ENCODE measurements at regions not wholly inside any gene's neighbourhood (a gene's known extent, or its start where the extent isn't known, plus 50 kb on each side); places are given as distances from the start of the nearest gene placed in this dataset.

- no peak for DNase-seq (ENCODE audit: low spot score)
Measured at GRCh38 chr18:56127322-56128099, 510.9 kb downstream of the TXNL1 start.

DNA sequence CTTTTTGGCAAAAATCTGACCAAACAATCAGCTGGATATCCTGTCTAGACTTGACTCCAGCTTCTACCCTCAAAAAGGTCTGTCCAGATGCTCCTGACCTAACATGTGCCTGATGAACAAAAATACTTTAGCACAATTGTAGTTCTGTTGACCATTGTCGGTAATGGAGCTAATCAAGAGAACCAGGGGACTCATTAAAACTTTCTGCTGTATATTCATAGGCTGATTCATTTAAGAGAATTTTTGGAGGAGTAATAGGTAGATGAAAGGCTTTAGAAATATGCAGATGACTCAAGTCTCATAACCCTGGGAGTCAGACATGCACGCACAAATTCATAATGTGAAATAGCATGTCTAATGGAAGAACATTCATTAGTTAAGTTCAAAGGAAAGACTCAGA, 514.2 kb downstream of the TXNL1 start:
- no peak for DNase-seq (ENCODE audit: low spot score)

DNA sequence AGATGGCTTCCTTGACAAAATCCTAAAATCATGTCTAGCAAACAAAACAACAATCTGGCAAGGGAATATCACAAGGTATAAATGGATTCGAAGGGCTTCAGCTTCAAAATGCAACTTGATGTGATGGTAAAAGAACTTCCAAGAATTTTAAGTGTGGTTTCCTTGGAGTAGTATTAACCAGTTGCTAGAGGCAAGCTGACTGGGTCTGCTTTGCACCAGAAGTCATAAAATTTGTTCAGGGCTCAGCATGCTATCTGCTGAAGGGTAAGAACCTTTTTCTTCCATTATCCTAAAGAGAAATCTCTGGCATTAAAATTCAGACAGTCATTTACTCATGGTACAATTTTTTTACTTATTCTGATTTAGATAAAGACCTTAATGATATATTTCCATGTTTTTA, 516.7 kb downstream of the TXNL1 start:
- DNase-seq (ENCODE audit: low spot score): no peak

DNA sequence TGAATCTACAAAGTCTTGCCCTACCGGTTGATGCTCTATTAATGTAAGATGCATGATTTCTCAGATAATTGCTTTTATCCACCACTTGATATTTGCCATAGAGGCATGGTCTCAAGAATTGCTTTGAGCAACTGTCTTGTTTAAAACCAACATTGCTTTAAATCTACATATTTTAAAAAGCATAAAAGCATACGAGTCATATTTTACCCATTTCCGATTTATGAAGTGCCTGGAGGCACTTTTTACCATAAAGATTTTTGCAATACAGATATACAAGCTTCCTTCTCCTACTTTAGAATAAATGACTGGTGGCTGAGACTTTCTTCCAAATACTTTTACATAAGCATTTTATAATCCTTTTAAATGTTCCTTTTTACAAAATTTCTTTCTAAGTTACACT, 517.6 kb downstream of the TXNL1 start:
- DNase-seq (ENCODE audit: low spot score): no peak

DNA sequence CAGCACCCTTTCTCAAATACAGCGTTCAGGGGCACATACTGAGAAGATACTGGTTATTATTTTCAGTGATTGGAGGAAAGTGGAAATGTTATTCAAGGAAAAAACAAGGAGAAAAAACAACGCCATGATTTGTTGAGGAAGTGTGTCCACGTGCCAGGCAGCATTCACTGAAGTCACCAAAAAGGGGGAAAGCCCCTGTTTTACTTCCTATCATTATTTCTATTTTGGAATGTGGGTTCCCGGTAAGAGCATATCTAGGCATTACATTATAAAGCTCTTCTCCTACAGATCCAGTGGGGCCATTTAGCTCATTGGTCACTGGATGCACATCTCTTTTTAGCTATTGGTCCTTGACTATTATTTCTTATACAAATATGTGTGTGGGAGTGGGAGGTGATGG, 518.7 kb downstream of the TXNL1 start:
- DNase-seq (ENCODE audit: low spot score): no peak

GRCh38 chr18:56118422-56118821, 520.0 kb downstream of the TXNL1 start:
- DNase-seq (ENCODE audit: low spot score): no peak

DNA sequence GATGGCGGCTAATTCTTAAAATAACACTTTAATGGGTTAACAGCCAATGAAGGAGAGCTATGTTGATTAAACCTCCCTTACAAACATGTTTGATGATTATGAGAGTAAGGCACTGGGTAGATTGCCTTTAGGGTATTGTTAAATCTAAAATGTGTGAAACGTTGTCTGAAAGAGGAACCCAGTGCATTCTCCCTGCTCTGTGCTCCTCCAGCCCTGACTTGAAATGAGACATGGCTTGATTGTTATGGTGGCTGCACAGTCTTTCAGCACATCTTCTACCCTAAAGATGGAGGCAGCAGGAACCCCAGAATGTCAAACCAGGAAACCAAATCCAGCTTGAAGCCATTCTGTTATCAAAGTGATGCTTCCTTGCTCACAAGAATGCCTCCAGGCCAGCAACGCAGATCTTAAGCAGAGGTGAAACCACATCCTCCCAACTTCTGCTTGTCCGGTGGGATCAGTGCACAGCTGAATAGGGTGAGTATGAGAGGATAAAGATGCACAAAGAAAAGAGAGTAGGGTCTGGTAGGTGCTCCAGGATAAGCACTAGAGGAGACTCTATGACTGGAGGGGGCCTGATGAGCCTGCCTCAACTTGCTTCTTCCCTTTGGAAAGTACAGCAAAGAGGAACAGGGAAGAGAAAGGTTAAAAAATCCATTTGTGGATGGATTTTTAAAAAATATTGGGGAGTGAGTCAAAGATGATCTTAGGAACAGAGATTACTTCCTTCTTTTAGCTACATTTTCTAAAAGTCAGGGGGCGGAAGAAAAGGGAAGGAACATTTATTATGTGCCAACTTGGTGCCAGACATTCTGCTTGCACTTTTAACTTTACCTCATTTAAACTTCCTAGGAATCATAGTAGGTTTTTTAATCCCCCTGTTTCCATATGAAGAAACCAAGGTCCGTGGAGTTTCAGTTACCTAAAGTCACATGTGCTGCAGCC, 523.0 kb downstream of the TXNL1 start:
- no peak for DNase-seq (ENCODE audit: low spot score)

DNA sequence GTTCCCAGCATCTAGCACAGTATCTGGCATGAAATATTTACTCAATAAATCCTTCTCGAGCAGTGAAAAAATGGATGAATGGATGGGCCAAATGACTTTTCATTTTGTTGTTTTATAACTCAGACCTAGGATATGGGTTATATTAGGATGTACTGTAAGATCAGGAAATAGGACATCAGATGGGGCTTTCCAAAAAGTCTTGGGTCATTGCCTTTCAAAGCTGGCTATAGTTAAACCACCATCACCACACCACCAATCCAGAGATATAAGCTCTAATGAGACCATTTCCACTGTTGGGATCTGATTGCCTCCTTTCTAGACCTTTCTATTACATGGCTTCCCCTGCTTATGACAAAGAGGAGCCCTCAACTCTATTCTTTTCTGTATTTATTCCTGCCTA, 525.0 kb upstream of the TCF4 start:
- no peak for DNase-seq (ENCODE audit: low spot score)

DNA sequence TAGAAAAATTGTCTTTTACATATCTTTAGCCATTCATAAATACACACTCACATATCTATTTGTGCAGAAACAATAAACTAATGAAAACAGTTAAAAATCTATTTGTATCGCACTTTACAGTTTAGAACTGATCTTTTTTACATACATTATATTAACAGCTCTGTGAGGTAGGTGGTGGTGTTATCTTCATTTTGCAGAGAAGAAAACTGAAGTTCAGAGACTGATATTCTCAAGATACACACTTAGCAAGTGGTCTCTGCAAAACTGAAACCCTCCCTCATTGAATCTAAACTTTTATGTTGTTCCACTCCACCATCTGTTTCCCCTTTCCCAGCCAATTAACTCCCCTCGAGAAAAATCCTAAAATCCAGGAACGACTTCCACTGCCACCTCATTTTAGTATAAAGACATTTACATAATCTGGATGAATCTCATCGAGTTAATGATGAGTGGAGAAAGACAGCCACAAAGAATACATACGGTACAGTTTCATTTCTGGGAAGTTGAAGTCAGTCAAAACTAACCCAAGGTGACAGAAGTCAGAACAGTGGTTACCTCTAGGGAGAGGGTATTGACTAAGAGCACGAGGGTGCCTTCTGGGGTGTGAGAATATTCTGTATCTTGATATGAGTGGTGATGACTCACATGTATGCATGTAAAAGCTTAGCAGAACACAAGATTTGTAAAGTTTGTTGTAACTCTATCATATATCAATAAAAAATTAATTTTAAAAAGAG, 524.2 kb upstream of the TCF4 start:
- DNase-seq (ENCODE audit: low spot score): no peak

DNA sequence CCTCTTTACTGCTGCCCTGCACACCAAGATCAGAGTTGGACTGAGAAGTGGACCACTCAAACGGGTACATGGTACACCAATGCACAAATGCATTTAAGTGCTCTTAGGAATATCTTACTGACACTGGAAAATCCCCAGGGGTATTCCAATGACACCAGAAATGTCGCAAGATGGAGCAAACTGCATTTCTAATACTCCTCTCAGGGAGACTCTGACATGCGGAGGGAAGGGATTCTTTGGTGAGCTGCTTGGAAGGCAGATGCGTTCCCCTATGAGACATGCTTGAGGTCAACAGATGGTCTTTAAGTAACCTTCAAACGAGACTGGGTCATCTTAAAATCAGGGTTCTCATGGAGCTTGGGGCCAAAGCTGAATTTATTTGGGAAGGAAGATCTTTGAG, 521.8 kb upstream of the TCF4 start:
- no peak for DNase-seq (ENCODE audit: low spot score)

GRCh38 chr18:56108478-56109367, 520.7 kb upstream of the TCF4 start:
- no peak for DNase-seq (ENCODE audit: low spot score)

GRCh38 chr18:56107821-56108477, 520.0 kb upstream of the TCF4 start:
- no peak for DNase-seq (ENCODE audit: low spot score)

- no peak for DNase-seq (ENCODE audit: low spot score)
Measured at GRCh38 chr18:56100090-56100722, 512.2 kb upstream of the TCF4 start.

DNA sequence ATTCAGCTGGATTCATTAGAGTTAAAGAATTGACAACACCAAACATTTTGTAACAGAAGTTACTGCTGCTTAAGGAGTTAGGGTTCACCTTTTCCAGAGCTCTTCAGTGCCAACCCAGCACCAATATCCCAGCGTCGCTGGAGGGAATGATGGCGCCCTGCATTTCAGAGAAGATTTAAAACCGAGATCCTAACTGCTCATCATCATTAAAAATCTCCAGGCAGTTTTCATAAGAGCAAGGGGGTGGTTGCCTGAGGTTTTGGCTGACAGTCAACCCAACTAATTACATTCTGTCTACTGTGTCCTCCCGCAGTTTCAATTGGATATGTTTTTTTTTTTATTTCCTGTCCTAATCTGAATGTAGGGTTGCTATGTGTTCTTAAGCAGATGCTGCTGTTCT, 509.6 kb upstream of the TCF4 start:
- no peak for DNase-seq (ENCODE audit: low spot score)

- DNase-seq (ENCODE audit: low spot score): no peak
Measured at GRCh38 chr18:56096861-56097260, 508.9 kb upstream of the TCF4 start.

DNA sequence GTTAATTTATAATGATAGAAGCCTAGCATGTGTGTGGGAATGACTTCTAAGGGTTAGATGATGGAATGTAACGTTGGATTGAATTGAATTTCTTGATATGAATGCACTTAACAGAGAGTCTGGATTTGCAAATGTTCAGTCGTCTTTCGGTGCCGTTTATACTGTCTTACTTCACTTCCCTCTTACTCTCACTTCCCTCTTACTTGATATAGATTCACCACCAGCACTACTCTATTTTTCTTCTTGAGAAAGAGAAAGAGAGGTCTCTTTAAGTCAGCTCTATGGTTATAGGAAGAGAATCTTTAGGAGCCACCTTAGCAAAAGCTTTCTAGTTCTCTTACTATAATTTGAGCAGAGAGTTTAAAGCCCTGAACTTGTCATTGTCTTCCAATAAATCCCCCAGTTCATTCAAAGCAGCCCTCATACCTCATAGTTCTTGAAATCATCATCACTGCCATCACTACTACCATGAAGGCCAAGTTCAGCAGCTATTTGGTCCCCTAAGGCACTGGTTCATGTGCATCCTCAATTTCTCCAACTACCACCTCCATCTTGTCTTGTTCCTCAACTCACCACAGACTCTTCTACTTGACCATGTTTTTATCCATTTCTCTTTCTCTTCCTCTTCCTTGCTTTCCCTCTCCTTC, 501.7 kb upstream of the TCF4 start:
- peak; percentile 11 for DNase-seq (ENCODE audit: low spot score)

DNA sequence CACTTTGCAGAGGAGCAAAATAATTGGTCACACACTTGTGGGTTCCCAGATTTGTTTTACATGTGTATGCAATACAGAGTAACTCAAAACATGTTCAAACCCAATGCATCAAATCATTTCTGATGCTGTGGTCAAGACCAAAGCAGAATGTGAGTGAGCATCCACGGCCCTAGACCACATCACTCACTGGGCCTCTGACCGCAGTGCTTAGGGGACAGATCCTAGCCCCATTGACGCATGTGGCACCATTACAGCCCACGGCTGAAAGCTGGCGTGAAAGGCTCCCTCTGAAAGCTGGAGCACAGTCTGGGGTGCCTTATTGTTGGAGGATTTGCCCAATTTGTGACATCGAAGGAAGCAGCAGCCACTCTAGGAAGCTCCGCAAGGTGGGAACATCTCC, 498.8 kb upstream of the TCF4 start:
- no peak for DNase-seq (ENCODE audit: low spot score)

GRCh38 chr18:56086176-56086575, 498.2 kb upstream of the TCF4 start:
- no peak for DNase-seq (ENCODE audit: low spot score)

GRCh38 chr18:56085551-56085950, 497.6 kb upstream of the TCF4 start:
- DNase-seq (ENCODE audit: low spot score): no peak

Measured in globus pallidus (tissue), 1 donor.